ENCODE measurements at regions not wholly inside any gene's neighbourhood (a gene's known extent, or its start where the extent isn't known, plus 50 kb on each side); places are given as distances from the start of the nearest gene placed in this dataset.

GRCh38 chr15:47616876-47617275 is 100.4 kb upstream of the SEMA6D start:
- TF ChIP-seq CTCF (IDR thresholded peaks at IDR 0.05; ENCODE audit: low read depth, low read length, poor library complexity, severe bottlenecking) (no peak), EZH2phosphoT487 (IDR thresholded peaks at IDR 0.05; ENCODE audit: borderline replicate concordance, low read length) (no peak)
